ENCODE measurements at regions not wholly inside any gene's neighbourhood (a gene's known extent, or its start where the extent isn't known, plus 50 kb on each side); places are given as distances from the start of the nearest gene placed in this dataset.

GRCh38 chr6:134516582-134516981 lies 198.7 kb upstream of the SGK1 start:
- no peak for DNase-seq (ENCODE audit: extremely low read depth, low read depth, low spot score)

- DNase-seq (ENCODE audit: extremely low read depth, low read depth, low spot score) = no peak
Observed at GRCh38 chr6:134515986-134516385, 198.1 kb upstream of the SGK1 start.

GRCh38 chr6:134512981-134513391 lies 195.1 kb upstream of the SGK1 start:
- DNase-seq (ENCODE audit: extremely low read depth, low read depth, low spot score) = no peak

- DNase-seq (ENCODE audit: extremely low read depth, low read depth, low spot score) = no peak
Observed at GRCh38 chr6:134511984-134512683, 194.2 kb upstream of the SGK1 start.

- no peak for DNase-seq (ENCODE audit: extremely low read depth, low read depth, low spot score)
Observed at GRCh38 chr6:134510920-134511319, 193.0 kb upstream of the SGK1 start.

GRCh38 chr6:134510142-134510541 lies 192.2 kb upstream of the SGK1 start:
- no peak for DNase-seq (ENCODE audit: extremely low read depth, low read depth, low spot score)

GRCh38 chr6:134508862-134509498 lies 191.1 kb upstream of the SGK1 start:
- no peak for DNase-seq (ENCODE audit: extremely low read depth, low read depth, low spot score)

GRCh38 chr6:134506162-134506561 lies 188.2 kb upstream of the SGK1 start:
- no peak for DNase-seq (ENCODE audit: extremely low read depth, low read depth, low spot score)

- no peak for DNase-seq (ENCODE audit: extremely low read depth, low read depth, low spot score)
Observed at GRCh38 chr6:134503585-134504281, 185.8 kb upstream of the SGK1 start.

- DNase-seq (ENCODE audit: extremely low read depth, low read depth, low spot score) = no peak
Observed at GRCh38 chr6:134502614-134503549, 185.0 kb upstream of the SGK1 start.

- no peak for DNase-seq (ENCODE audit: extremely low read depth, low read depth, low spot score)
Observed at GRCh38 chr6:134495890-134496248, 178.0 kb upstream of the SGK1 start.

GRCh38 chr6:134495203-134495889 lies 177.4 kb upstream of the SGK1 start:
- DNase-seq (ENCODE audit: extremely low read depth, low read depth, low spot score) = no peak

GRCh38 chr6:134493789-134494188 lies 175.9 kb upstream of the SGK1 start:
- DNase-seq (ENCODE audit: extremely low read depth, low read depth, low spot score) = no peak

GRCh38 chr6:134491477-134491876 lies 173.6 kb upstream of the SGK1 start:
- DNase-seq (ENCODE audit: extremely low read depth, low read depth, low spot score) = no peak

GRCh38 chr6:134482593-134483270 lies 164.8 kb upstream of the SGK1 start:
- no peak for DNase-seq (ENCODE audit: extremely low read depth, low read depth, low spot score)

GRCh38 chr6:134481966-134482365 lies 164.1 kb upstream of the SGK1 start:
- no peak for DNase-seq (ENCODE audit: extremely low read depth, low read depth, low spot score)

GRCh38 chr6:134480593-134480992 lies 162.7 kb upstream of the SGK1 start:
- DNase-seq (ENCODE audit: extremely low read depth, low read depth, low spot score) = no peak

- DNase-seq (ENCODE audit: extremely low read depth, low read depth, low spot score) = no peak
Observed at GRCh38 chr6:134478764-134479399, 161.0 kb upstream of the SGK1 start.

- no peak for DNase-seq (ENCODE audit: extremely low read depth, low read depth, low spot score)
Observed at GRCh38 chr6:134477991-134478635, 160.2 kb upstream of the SGK1 start.

Measured in glomerular endothelial cell (primary cell).